HepG2 (cell line): ENCODE measurements at regions not wholly inside any gene's neighbourhood (a gene's known extent, or its start where the extent isn't known, plus 50 kb on each side); places are given as distances from the start of the nearest gene placed in this dataset.

Source experiments
- ATAC-seq: fragments of 200-7000 bp; cut with Tn5 transposase; 3 replicates; pipeline ENCODE4 v1.9.1; 2020; ENCODE audit warnings: mild to moderate bottlenecking, moderate library complexity
- BruUV-seq: library from RNA; stranded (reverse); fragments of 400-500 nt; replicated peaks from 2 replicates; lab custom pipeline; 2021; lab: Mats Ljungman, UMichigan
- CTCF ChIA-PET: fragments of 300-600 bp; formaldehyde crosslinking; extraction: SDS; loops from one replicate; lab custom pipeline; 2021; ENCODE audit warnings: low total read pairs, inconsistent platforms, low intra/inter-chr PET ratio; lab: Yijun Ruan, JAX
- POLR2A ChIA-PET: fragments of 350-600 bp; sonication (Branson Sonifier 250); formaldehyde crosslinking; loops from one replicate; lab custom pipeline; 2020; ENCODE audit warnings: antibody characterized with exemption, inconsistent platforms; lab: Yijun Ruan, JAX
- DNase-seq: peaks from one replicate; pipeline ENCODE4 v3.0.0-alpha.2; 2015; ENCODE audit warnings: low spot score
- FAIRE-seq: peaks from 3 replicates; lab custom pipeline; 2011; peaks lifted over from hg19 to GRCh38; lab: Jason Lieb, UNC
- H2AFZ ChIP-seq: one replicate; pipeline ENCODE4 v1.6.1; 2011; ENCODE audit warnings: low read length, inconsistent platforms
- H3K27ac ChIP-seq: fragments of 300-600 bp; 3 replicates; pipeline ENCODE4 v1.8.0; 2011; ENCODE audit warnings: mixed run types, mild to moderate bottlenecking, mixed read lengths, low read length, inconsistent platforms; ENCODE audit not compliant: insufficient read depth; ENCODE audit errors: extremely low read length
- H3K27me3 ChIP-seq, 2 experiments: fragments of 200-600 bp in 1 of 2; 2 replicates in 1 of 2; 3 replicates in 1 of 2; pipeline versions ENCODE4 v1.6.0 to v1.8.0; 2011; ENCODE audit warnings: low read length in 2 of 2, mild to moderate bottlenecking in 2 of 2, moderate library complexity in 2 of 2, inconsistent platforms in 1 of 2; ENCODE audit not compliant: insufficient read depth in 2 of 2, control insufficient read depth in 1 of 2
- H3K36me3 ChIP-seq, 2 experiments: fragments of 200-600 bp in 1 of 2; replicated peaks in 1 of 2; 2 replicates in 1 of 2; 3 replicates in 1 of 2; pipeline versions ENCODE4 v1.5.1 to v1.8.0; 2011; ENCODE audit warnings: low read length in 2 of 2, inconsistent platforms in 1 of 2; ENCODE audit not compliant: insufficient read depth in 2 of 2, control insufficient read depth in 1 of 2
- H3K4me1 ChIP-seq: 2 replicates; pipeline ENCODE4 v1.5.1; 2012; ENCODE audit warnings: low read length, inconsistent platforms; ENCODE audit not compliant: insufficient read depth
- H3K4me2 ChIP-seq: 2 replicates; pipeline ENCODE4 v1.6.0; 2011; ENCODE audit warnings: low read depth, low read length, inconsistent platforms
- H3K4me3 ChIP-seq, 3 experiments: fragments of 200-600 bp in 1 of 3; sonication (generic), shearing (Covaris generic) in 1 of 3; replicated peaks in 1 of 3; 2 replicates each; pipeline ENCODE4 v1.5.1; 2011 to 2016; ENCODE audit warnings: low read length in 3 of 3, inconsistent platforms in 2 of 3, low read depth in 2 of 3, mild to moderate bottlenecking in 2 of 3, control low read depth in 1 of 3, mixed read lengths in 1 of 3; ENCODE audit not compliant: insufficient read depth in 1 of 3
- H3K79me2 ChIP-seq: one replicate; pipeline ENCODE4 v1.6.1; 2011; ENCODE audit warnings: low read length, inconsistent platforms; ENCODE audit not compliant: insufficient read depth
- H3K9ac ChIP-seq: 2 replicates; pipeline ENCODE4 v1.6.0; 2011; ENCODE audit warnings: mild to moderate bottlenecking, low read depth, low read length, inconsistent platforms; ENCODE audit not compliant: insufficient read depth
- H3K9me3 ChIP-seq: 2 replicates; pipeline ENCODE4 v1.5.1; 2012; ENCODE audit warnings: mild to moderate bottlenecking, low read length
- H4K20me1 ChIP-seq: 2 replicates; pipeline ENCODE4 v1.6.0; 2011; ENCODE audit warnings: inconsistent platforms, mild to moderate bottlenecking, low read length, moderate library complexity; ENCODE audit not compliant: insufficient read depth
- BRF2 ChIP-seq: sonication (generic); formaldehyde crosslinking; IDR thresholded peaks from 2 replicates; pipeline ENCODE4 v1.8.1; 2022; ENCODE audit warnings: mild to moderate bottlenecking, missing genetic modification reagents
- CAMTA2 ChIP-seq: sonication (generic); formaldehyde crosslinking; IDR thresholded peaks from 2 replicates; pipeline ENCODE4 v1.4.0; 2020; ENCODE audit warnings: mild to moderate bottlenecking, missing genetic modification reagents, borderline replicate concordance
- CHD2 ChIP-seq: IDR thresholded peaks from 2 replicates; pipeline ENCODE4 v1.6.1; 2011; ENCODE audit warnings: low read depth, low read length, improper control_type of control experiment
- CREBL2 ChIP-seq: sonication (generic); formaldehyde crosslinking; IDR thresholded peaks from 2 replicates; pipeline ENCODE4 v1.8.1; 2023; ENCODE audit warnings: missing genetic modification reagents, mild to moderate bottlenecking, borderline replicate concordance
- DMTF1 ChIP-seq: sonication (generic); formaldehyde crosslinking; IDR thresholded peaks from 2 replicates; pipeline ENCODE4 v1.4.0; 2020; ENCODE audit warnings: mild to moderate bottlenecking, missing genetic modification reagents
- GFI1 ChIP-seq: sonication (generic); formaldehyde crosslinking; IDR thresholded peaks from 2 replicates; pipeline ENCODE4 v1.5.0; 2020; ENCODE audit warnings: missing genetic modification reagents, mild to moderate bottlenecking, borderline replicate concordance
- GPN1 ChIP-seq: sonication (generic); formaldehyde crosslinking; IDR thresholded peaks from 2 replicates; pipeline ENCODE4 v1.5.1; 2020; ENCODE audit warnings: missing genetic modification reagents, borderline replicate concordance
- HNRNPH1 ChIP-seq: fragments of 200-400 bp; formaldehyde crosslinking; optimal IDR thresholded peaks from 2 replicates; pipeline ENCODE3; 2017; ENCODE audit warnings: mild to moderate bottlenecking, low read depth, low read length
- IKZF5 ChIP-seq: IDR thresholded peaks from 2 replicates; pipeline ENCODE4 v1.6.1; 2018; ENCODE audit warnings: missing genetic modification reagents, mild to moderate bottlenecking, missing compliant biosample characterization
- JUNB ChIP-seq: sonication (generic); formaldehyde crosslinking; IDR thresholded peaks from 2 replicates; pipeline ENCODE4 v1.8.0; 2022; ENCODE audit warnings: missing genetic modification reagents, mild to moderate bottlenecking, borderline replicate concordance
- RBM39 ChIP-seq: fragments of 200-400 bp; formaldehyde crosslinking; IDR thresholded peaks from one replicate; pipeline ENCODE4 v1.6.1; 2018; ENCODE audit warnings: antibody characterized with exemption, mild to moderate bottlenecking, low read depth, low read length; ENCODE audit not compliant: poor library complexity, severe bottlenecking
- TAF15 ChIP-seq: fragments of 200-400 bp; formaldehyde crosslinking; IDR thresholded peaks from one replicate; pipeline ENCODE4 v1.6.1; 2018; ENCODE audit warnings: mild to moderate bottlenecking, low read depth, low read length; ENCODE audit not compliant: poor library complexity, severe bottlenecking
- ZBTB38 ChIP-seq: sonication (generic); formaldehyde crosslinking; IDR thresholded peaks from 2 replicates; pipeline ENCODE4 v1.5.1; 2020; ENCODE audit warnings: mild to moderate bottlenecking, missing genetic modification reagents
- ZKSCAN1 ChIP-seq: fragments of 150-350 bp; IDR thresholded peaks from 2 replicates; pipeline ENCODE4 v1.6.1; 2014; ENCODE audit warnings: low read length
- ZNF24 ChIP-seq: fragments of 450-650 bp; IDR thresholded peaks from 2 replicates; pipeline ENCODE4 v1.6.1; 2017; ENCODE audit warnings: antibody characterized with exemption, mild to moderate bottlenecking
- ZNF34 ChIP-seq: sonication (generic); formaldehyde crosslinking; IDR thresholded peaks from 2 replicates; pipeline ENCODE4 v1.4.0; 2020; ENCODE audit warnings: mild to moderate bottlenecking, missing genetic modification reagents, borderline replicate concordance
- ZNF451 ChIP-seq: sonication (generic); formaldehyde crosslinking; IDR thresholded peaks from 2 replicates; pipeline ENCODE4 v1.5.0; 2020; ENCODE audit warnings: mild to moderate bottlenecking, missing genetic modification reagents
- ZNF597 ChIP-seq: sonication (generic); formaldehyde crosslinking; IDR thresholded peaks from 2 replicates; pipeline ENCODE4 v1.5.0; 2020; ENCODE audit warnings: missing genetic modification reagents
- ZNF850 ChIP-seq: sonication (generic); formaldehyde crosslinking; conservative IDR thresholded peaks from 2 replicates; pipeline ENCODE4 v1.9.0; 2021; ENCODE audit warnings: mild to moderate bottlenecking, missing genetic modification reagents
- WGBS: methylation state at CpG from one replicate; pipeline ENCODE4 v1.1.6; 2017; ENCODE audit warnings: low lambda C conversion rate; 5-methylcytosine and 5-hydroxymethylcytosine counted together
- in situ Hi-C: cut with HindIII; loops from 2 replicates; pipeline ENCODE4 v1.10.0; 2017; ENCODE audit warnings: low pct_unique_long_range_greater_than_20kb; ENCODE audit not compliant: extremely low pct_ligation_motif_present
- intact Hi-C: fragments of 100-400 bp; cut with micrococcal nuclease; formaldehyde crosslinking; loops from one replicate; pipeline ENCODE4 v1.10.0; 2022; ENCODE audit not compliant: unreplicated experiment

- no peak for TF ChIP-seq ZNF597 (CRISPR knock-in tag)
- TF ChIP-seq ZNF34 (CRISPR knock-in tag), result no peak
Measured at GRCh38 chr3:159668990-159669476, 319.6 kb upstream of the IL12A start (continued).

GRCh38 chr3:159669766-159670165 lies 318.9 kb upstream of the IL12A start:
- Histone ChIP-seq H3K27ac (no peak overlapping the region), H3K9ac (no peak overlapping the region), H3K9me3 (no peaks in the 10 kb centered on the region), H3K36me3 (no peaks in the 10 kb centered on the region), H3K4me1 (peaks cover 8% of the 10 kb centered on the region; the same call in 1 of the 2 replicates), H3K79me2 (no peaks in the 10 kb centered on the region), H4K20me1 (no peaks in the 10 kb centered on the region), H2AFZ (no peak overlapping the region), H3K27me3 (no peaks in the 10 kb centered on the region), H3K4me2 (no peak overlapping the region), H3K4me3 (no peak overlapping the region)
- DNase-seq (no peak), ATAC-seq (no peak), FAIRE-seq (no peak)
- ChIA-PET POLR2A (no interaction called here), CTCF (no interaction called here)
- BruUV-seq, result no TSS peak
- intact Hi-C loops, result no loop called here
- WGBS, result 48% methylated on average over 6 of the region's 6 CpGs
- in situ Hi-C loops, result no loop called here
- TF ChIP-seq ZNF24, result no peak
- TF ChIP-seq GFI1 (CRISPR knock-in tag), result no peak
- TF ChIP-seq ZKSCAN1, result no peak
- no peak for TF ChIP-seq ZNF451
- no peak for TF ChIP-seq DMTF1 (CRISPR knock-in tag)
- no peak for TF ChIP-seq HNRNPH1
- no peak for TF ChIP-seq CAMTA2 (CRISPR knock-in tag)
- no peak for TF ChIP-seq BRF2 (CRISPR knock-in tag)
- TF ChIP-seq IKZF5 (CRISPR knock-in tag), result no peak
- no peak for TF ChIP-seq GPN1 (CRISPR knock-in tag)
- TF ChIP-seq TAF15, result no peak
- no peak for TF ChIP-seq ZNF850 (CRISPR knock-in tag)
- no peak for TF ChIP-seq CREBL2 (CRISPR knock-in tag)
- TF ChIP-seq CHD2, result no peak
- TF ChIP-seq RBM39, result no peak
- no peak for TF ChIP-seq ZBTB38
- no peak for TF ChIP-seq JUNB
